ENCODE measurements at regions not wholly inside any gene's neighbourhood (a gene's known extent, or its start where the extent isn't known, plus 50 kb on each side); places are given as distances from the start of the nearest gene placed in this dataset.

- no peak for TF ChIP-seq POLR2A (IDR thresholded peaks at IDR 0.05)
- TF ChIP-seq, protein P1, sequence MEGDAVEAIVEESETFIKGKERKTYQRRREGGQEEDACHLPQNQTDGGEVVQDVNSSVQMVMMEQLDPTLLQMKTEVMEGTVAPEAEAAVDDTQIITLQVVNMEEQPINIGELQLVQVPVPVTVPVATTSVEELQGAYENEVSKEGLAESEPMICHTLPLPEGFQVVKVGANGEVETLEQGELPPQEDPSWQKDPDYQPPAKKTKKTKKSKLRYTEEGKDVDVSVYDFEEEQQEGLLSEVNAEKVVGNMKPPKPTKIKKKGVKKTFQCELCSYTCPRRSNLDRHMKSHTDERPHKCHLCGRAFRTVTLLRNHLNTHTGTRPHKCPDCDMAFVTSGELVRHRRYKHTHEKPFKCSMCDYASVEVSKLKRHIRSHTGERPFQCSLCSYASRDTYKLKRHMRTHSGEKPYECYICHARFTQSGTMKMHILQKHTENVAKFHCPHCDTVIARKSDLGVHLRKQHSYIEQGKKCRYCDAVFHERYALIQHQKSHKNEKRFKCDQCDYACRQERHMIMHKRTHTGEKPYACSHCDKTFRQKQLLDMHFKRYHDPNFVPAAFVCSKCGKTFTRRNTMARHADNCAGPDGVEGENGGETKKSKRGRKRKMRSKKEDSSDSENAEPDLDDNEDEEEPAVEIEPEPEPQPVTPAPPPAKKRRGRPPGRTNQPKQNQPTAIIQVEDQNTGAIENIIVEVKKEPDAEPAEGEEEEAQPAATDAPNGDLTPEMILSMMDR (IDR thresholded peaks at IDR 0.05), result no peak
- no peak for TF ChIP-seq EP300 (IDR thresholded peaks at IDR 0.05)
Measured at GRCh38 chr2:109674894-109675534, 60.9 kb downstream of the SOWAHC start.
